HG03565 (cell line): ENCODE measurements at regions not wholly inside any gene's neighbourhood (a gene's known extent, or its start where the extent isn't known, plus 50 kb on each side); places are given as distances from the start of the nearest gene placed in this dataset.
"Not testable (repeated sequence)": the region's sequence is repeated elsewhere in the genome, so short reads cannot be mapped to it uniquely, and the experiment has no call there.

Source experiments
- ATAC-seq: cut with Tn5 transposase; IDR thresholded peaks from one replicate; pipeline ENCODE4 v1.9.1; 2021; ENCODE audit warnings: mild to moderate bottlenecking, moderate library complexity; ENCODE audit not compliant: unreplicated experiment

- ATAC-seq, result no peak
These were observed 425.2 kb upstream of the CDH9 start for GRCh38 chr5:27463446-27464149.

DNA sequence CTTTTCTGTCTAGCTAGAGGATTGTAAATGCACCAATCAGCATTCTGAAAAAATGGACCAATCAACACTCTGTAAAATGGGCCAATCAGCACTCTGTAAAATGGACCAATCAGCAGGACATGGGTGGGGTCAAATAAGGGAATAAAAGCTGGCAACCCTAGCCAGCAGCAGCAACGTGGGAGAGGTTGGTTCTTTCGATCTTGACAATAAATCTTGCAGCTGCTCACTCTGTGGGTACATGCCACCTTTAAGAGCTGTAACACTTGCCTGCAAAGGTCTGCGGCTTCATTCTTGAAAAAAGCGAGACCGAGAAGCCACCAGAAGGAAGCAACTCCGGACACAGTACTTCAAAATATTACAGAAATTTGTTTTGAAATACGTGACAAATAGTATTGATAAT, 424.6 kb upstream of the CDH9 start:
- no peak for ATAC-seq

- ATAC-seq, result no peak
These were observed 419.9 kb upstream of the CDH9 start for GRCh38 chr5:27458287-27458686.

- ATAC-seq, result no peak
These were observed 413.0 kb upstream of the CDH9 start for GRCh38 chr5:27451377-27451776.

- no peak for ATAC-seq
These were observed 412.2 kb upstream of the CDH9 start for GRCh38 chr5:27450607-27451006.

- not testable (repeated sequence) for ATAC-seq
These were observed 401.0 kb upstream of the CDH9 start for GRCh38 chr5:27439383-27439782.

DNA sequence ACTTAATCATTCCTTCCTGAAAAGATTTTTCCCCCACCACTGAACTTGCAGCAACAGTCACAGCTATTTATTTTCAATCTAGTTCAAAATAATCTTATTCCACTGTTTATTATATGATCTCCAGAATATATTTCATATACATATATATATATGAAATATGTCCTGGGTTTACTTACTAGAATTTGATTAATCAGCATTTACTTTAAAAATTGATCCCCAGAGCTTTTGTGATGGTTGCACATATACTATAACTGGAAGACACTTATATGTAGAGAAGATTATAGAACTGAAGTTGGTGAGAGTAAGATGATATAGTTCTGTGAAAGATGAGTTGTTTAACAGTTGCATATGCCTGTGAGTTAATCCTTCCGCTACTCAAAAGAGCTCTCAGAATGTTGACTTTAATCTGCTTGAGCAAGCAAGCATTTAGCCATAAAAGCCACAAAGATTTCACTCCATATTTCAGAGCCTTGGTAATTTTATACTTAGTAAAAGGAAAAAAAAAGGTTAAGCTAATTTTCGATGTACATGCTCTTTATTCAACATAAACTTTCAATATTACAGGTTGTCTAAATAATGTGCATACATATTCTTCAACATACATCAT, 399.3 kb upstream of the CDH9 start:
- no peak for ATAC-seq

- ATAC-seq, result no peak
These were observed 395.9 kb upstream of the CDH9 start for GRCh38 chr5:27434335-27434734.

- ATAC-seq, result no peak
These were observed 375.7 kb upstream of the CDH9 start for GRCh38 chr5:27414099-27414498.

- no peak for ATAC-seq
These were observed 374.0 kb upstream of the CDH9 start for GRCh38 chr5:27412384-27412783.

- no peak for ATAC-seq
These were observed 367.6 kb upstream of the CDH9 start for GRCh38 chr5:27406020-27406419.

GRCh38 chr5:27403243-27403882, 365.0 kb upstream of the CDH9 start:
- no peak for ATAC-seq

GRCh38 chr5:27402828-27403227, 364.4 kb upstream of the CDH9 start:
- ATAC-seq, result no peak

- ATAC-seq, result no peak
These were observed 358.6 kb upstream of the CDH9 start for GRCh38 chr5:27396998-27397397.

- no peak for ATAC-seq
These were observed 354.3 kb upstream of the CDH9 start for GRCh38 chr5:27392716-27393115.

GRCh38 chr5:27389696-27390095, 351.3 kb upstream of the CDH9 start:
- ATAC-seq, result no peak

DNA sequence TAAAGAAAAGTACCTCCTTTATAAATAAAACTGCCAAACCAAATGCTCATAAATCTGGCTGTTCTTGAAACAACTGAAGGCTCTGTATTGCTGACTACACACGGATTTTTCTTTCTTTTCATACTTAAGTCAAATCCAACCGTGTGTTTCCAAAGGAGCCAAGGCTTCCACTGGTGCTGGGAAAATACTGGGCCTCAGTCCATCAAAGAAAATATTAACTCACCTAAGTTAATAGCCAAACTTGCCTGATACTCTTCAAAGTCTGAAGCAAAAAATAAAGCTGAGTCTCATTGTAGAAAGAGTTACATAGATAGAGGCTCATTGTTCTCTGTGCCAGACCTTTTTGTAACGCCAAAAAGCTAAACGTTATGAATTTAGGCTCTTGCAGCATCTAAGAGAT, 350.4 kb upstream of the CDH9 start:
- ATAC-seq, result no peak

DNA sequence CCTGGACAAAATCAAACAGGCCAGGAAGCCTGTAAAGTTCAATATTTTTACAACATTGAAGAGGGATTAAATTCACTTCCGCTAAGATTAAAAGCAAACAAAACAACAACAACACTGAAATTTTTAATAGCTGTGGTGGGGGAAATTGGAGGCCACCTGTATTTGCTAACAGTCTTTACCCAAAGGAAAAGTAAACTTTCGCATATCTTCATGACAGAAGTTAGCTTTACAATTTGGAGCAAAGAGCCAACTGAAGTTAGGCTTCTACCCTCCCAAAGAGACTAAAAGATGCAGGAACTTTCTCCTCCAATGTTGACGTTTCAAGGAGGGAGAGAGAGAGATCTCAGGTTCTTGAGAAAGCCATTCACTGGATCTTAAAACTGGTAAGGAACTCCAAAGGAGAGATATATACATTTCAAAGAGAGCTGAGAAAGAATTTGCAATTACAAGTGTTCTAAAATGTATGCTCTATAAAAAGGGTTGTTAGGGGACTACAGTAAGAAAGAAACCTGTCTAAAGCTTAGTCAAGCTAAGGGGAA, 349.2 kb upstream of the CDH9 start:
- ATAC-seq, result no peak

DNA sequence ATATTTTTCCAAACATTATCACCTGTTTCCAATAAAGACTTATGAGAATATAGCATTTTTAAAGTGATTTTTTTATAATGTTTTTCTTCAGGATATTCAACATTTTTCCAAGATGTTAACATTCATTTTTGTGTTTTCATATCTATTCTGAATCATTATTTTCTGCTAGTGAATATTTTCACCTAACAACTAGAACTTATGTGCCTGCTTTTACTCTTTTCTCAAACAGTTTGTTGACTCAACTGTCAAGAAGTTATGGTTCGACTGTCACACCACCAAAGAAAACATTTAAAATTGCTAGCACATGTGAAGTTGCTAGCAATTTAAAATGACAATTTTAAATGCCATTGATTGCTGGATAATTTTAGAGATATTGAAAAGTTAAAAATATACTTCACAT, 343.3 kb upstream of the CDH9 start:
- no peak for ATAC-seq

DNA sequence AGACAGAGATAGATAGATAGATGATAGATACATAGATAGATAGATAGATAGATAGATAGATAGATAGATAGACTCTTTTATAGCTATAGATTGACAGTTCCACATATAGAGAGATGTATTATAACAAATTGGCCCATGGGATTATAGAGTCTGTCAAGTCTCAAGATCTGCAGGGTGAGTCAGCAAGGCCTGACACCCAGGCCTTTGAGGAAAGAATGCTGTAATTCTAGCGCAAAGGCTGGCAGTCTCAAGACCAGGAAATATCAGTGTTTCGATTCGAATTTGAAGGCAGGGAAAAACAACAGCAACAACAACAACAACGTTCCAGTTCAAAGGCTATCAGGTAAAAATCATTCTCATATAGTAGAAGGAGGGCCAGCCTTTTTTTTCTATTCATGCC, 339.2 kb upstream of the CDH9 start:
- no peak for ATAC-seq

DNA sequence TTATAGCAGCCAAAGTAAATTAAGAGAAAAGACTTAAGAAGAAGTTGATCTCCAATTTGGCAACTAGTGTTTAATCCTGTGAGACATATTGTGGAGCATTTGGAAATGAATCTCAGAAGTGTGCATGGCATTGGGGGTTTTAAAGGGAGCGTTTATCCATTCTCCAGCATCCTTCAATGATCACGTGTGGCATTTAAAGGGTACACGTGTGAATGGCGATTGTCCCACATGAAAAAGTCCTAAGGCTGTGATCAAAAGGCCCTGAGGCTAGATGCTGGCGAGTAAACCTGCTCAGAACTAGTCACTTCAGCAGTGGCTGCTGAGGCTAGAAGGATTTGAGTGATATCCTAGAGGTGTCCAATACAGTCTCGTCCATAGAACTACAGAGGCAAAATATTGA, 315.6 kb upstream of the CDH9 start:
- ATAC-seq, result no peak

- no peak for ATAC-seq
These were observed 315.2 kb upstream of the CDH9 start for GRCh38 chr5:27353540-27353939.
